ENCODE measurements at regions not wholly inside any gene's neighbourhood (a gene's known extent, or its start where the extent isn't known, plus 50 kb on each side); places are given as distances from the start of the nearest gene placed in this dataset.

DNA sequence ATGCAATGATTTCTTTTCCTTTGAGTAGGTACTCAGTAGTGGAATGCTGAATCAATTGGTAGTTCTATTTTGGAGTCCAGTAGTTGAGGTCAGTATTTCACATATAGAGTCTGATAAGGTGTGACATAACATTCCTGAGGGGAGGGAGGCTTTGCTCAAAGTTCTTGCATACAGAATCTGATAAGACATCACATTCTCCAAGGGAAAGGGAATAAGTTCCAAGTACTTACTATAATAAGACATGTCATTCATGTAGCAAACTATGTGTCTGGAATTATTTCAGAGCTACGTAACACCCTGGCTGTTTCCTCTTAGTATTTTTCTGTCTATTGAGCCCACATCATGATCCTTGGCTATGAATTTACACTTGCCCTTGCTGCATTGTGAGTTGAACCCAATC, 74.3 kb upstream of the POM121L12 start:
- Mint-ChIP-seq H3K9me3 (no peaks in the 10 kb centered on the region), H3K4me1 (peaks cover 29% of the 10 kb centered on the region), H3K27ac (no peak overlapping the region), H3K27me3 (ENCODE audit: insufficient read depth) (no peaks in the 10 kb centered on the region), H3K36me3 (ENCODE audit: low read depth) (no peaks in the 10 kb centered on the region), H3K4me3 (no peak overlapping the region)
- DNase-seq = no peak
- H3K9me3 ChIP-seq (ENCODE audit: control insufficient read depth, low read length) = no peaks in the 10 kb centered on the region
- H3K4me3 ChIP-seq (ENCODE audit: low read length) = no peak overlapping the region
- no peaks in the 10 kb centered on the region for H3K27me3 ChIP-seq (ENCODE audit: control insufficient read depth, insufficient read depth, low read length, poor library complexity, severe bottlenecking)
- H3K4me1 ChIP-seq (ENCODE audit: control insufficient read depth, insufficient read depth, low read length) = no peaks in the 10 kb centered on the region
- H3K9ac ChIP-seq (ENCODE audit: extremely low read depth, low read length, poor library complexity, severe bottlenecking) = no peak overlapping the region
- WGBS, 2 experiments (ENCODE audit: insufficient coverage in 1 of 2, insufficient read length in 1 of 2) = 90% methylated on average over 1 of the region's 1 CpG; no CpG with 5 or more reads in 1 of the 2 experiments
- H3K36me3 ChIP-seq (ENCODE audit: control insufficient read depth, insufficient read depth, low read length) = no peaks in the 10 kb centered on the region
- H3K27ac ChIP-seq (ENCODE audit: low read depth, low read length) = no peak overlapping the region
- TF ChIP-seq, protein P1, sequence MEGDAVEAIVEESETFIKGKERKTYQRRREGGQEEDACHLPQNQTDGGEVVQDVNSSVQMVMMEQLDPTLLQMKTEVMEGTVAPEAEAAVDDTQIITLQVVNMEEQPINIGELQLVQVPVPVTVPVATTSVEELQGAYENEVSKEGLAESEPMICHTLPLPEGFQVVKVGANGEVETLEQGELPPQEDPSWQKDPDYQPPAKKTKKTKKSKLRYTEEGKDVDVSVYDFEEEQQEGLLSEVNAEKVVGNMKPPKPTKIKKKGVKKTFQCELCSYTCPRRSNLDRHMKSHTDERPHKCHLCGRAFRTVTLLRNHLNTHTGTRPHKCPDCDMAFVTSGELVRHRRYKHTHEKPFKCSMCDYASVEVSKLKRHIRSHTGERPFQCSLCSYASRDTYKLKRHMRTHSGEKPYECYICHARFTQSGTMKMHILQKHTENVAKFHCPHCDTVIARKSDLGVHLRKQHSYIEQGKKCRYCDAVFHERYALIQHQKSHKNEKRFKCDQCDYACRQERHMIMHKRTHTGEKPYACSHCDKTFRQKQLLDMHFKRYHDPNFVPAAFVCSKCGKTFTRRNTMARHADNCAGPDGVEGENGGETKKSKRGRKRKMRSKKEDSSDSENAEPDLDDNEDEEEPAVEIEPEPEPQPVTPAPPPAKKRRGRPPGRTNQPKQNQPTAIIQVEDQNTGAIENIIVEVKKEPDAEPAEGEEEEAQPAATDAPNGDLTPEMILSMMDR (conservative IDR thresholded peaks at IDR 0.05) = no peak

DNA sequence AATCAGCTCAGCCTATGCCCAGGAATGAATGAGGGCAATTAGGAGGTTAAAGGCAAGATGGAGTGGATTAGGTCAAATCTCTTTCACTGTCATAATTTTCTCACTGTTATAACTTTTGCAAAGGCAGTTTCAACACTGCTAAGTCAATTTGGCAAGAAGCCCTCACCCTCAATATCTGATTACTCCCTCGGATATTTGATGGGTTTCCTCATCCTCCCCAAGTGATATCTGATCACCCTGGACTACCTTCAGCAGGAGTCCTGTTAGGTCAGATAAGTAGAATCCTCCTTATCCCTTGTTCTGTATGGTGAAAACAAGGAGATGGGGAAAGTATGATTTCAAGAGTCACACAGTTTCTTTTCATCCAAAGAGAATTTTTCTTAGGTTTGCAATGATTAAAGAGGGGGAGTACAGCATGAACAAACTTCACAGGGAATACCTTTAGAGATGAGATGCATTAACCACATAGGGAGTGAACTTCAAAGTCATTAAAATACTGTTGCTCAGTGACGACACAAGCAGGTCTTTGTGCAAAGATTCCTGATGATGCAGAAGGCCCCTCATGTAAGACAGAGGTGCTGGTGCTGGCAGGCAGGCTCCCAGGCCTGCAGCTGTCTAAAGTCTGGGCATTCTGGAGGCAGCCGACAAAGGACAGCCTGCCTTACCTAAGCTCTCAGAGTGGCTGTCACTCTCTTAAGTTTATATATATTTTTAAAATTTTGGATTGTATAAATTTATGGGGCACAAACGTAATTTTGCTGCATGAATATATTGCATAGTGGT, 75.4 kb upstream of the POM121L12 start:
- TF ChIP-seq, protein P1 (conservative IDR thresholded peaks at IDR 0.05) = no peak
- Histone ChIP-seq H3K9ac (ENCODE audit: extremely low read depth, low read length, poor library complexity, severe bottlenecking) (no peak overlapping the region), H3K27ac (ENCODE audit: low read depth, low read length) (no peak overlapping the region), H3K4me1 (ENCODE audit: control insufficient read depth, insufficient read depth, low read length) (no peaks in the 10 kb centered on the region), H3K36me3 (ENCODE audit: control insufficient read depth, insufficient read depth, low read length) (no peaks in the 10 kb centered on the region), H3K4me3 (ENCODE audit: low read length) (no peak overlapping the region), H3K27me3 (ENCODE audit: control insufficient read depth, insufficient read depth, low read length, poor library complexity, severe bottlenecking) (no peaks in the 10 kb centered on the region), H3K9me3 (ENCODE audit: control insufficient read depth, low read length) (no peaks in the 10 kb centered on the region)
- Mint-ChIP-seq H3K36me3 (ENCODE audit: low read depth) (no peaks in the 10 kb centered on the region), H3K27me3 (ENCODE audit: insufficient read depth) (peaks cover 4% of the 10 kb centered on the region), H3K4me1 (peaks cover 40% of the 10 kb centered on the region), H3K9me3 (no peaks in the 10 kb centered on the region), H3K27ac (no peak overlapping the region), H3K4me3 (no peak overlapping the region)
- no peak for DNase-seq
- WGBS, 2 experiments (ENCODE audit: insufficient coverage in 1 of 2, insufficient read length in 1 of 2) = 83 to 100% methylated on average over 1 to 4 of the region's 4 CpGs

DNA sequence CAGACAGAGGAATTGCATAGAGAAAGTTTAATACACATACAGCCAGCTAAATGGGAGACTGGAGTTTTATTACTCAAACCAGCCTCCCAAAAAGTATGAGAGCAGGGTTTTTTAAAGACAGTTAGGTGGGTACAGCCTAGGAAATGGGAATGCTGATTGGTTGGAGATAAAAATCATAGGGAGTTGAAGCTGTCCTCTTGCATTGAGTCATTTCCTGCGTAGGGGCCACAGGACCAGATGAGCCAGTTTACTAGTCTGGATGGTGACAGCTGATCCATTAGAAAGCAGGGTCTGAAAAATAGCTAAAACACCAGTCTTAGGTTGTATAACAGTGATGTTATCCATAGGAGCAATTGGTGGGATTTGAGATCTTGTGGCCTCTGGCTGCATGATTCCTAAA, 76.1 kb upstream of the POM121L12 start:
- Histone ChIP-seq H3K4me3 (ENCODE audit: low read length) (no peak overlapping the region), H3K9ac (ENCODE audit: extremely low read depth, low read length, poor library complexity, severe bottlenecking) (no peak overlapping the region), H3K36me3 (ENCODE audit: control insufficient read depth, insufficient read depth, low read length) (no peaks in the 10 kb centered on the region), H3K27ac (ENCODE audit: low read depth, low read length) (no peak overlapping the region), H3K4me1 (ENCODE audit: control insufficient read depth, insufficient read depth, low read length) (no peaks in the 10 kb centered on the region), H3K9me3 (ENCODE audit: control insufficient read depth, low read length) (no peaks in the 10 kb centered on the region), H3K27me3 (ENCODE audit: control insufficient read depth, insufficient read depth, low read length, poor library complexity, severe bottlenecking) (no peaks in the 10 kb centered on the region)
- no peak for DNase-seq
- no peak overlapping the region for H3K27ac Mint-ChIP-seq
- peaks cover 42% of the 10 kb centered on the region for H3K4me1 Mint-ChIP-seq
- no peaks in the 10 kb centered on the region for H3K36me3 Mint-ChIP-seq (ENCODE audit: low read depth)
- peaks cover 9% of the 10 kb centered on the region for H3K27me3 Mint-ChIP-seq (ENCODE audit: insufficient read depth)
- H3K9me3 Mint-ChIP-seq = no peaks in the 10 kb centered on the region
- TF ChIP-seq, protein P1 (conservative IDR thresholded peaks at IDR 0.05) = no peak
- WGBS, 2 experiments (ENCODE audit: insufficient coverage in 1 of 2, insufficient read length in 1 of 2) = 93% methylated on average over 1 of the region's 1 CpG; no CpG with 5 or more reads in 1 of the 2 experiments
- no peak overlapping the region for H3K4me3 Mint-ChIP-seq
